ENCODE measurements at regions not wholly inside any gene's neighbourhood (a gene's known extent, or its start where the extent isn't known, plus 50 kb on each side); places are given as distances from the start of the nearest gene placed in this dataset.

DNA sequence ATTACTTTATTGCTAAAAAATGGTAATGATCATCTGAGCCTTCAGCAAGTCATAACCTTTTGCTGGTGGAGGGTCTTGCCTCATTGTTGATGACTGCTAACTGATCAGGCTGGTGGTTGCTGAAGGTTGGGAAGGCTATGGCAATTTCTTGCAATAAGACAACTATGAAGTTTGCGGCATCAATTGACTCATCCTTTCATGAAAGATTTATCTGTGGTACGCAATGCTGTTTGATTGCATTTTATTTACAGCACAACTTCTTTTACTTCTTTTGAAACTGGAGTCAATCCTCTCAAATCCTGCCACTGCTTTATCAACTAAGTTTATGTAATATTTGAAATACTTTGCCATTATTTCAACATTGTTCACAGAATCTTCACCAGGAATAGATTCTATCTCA lies 58.3 kb upstream of the ACO1 start:
- no peaks in the 10 kb centered on the region for H3K9me3 Mint-ChIP-seq
- no peaks in the 10 kb centered on the region for H3K36me3 Mint-ChIP-seq (ENCODE audit: insufficient read depth)
- peaks cover 5% of the 10 kb centered on the region for H3K27me3 Mint-ChIP-seq (ENCODE audit: low read depth)
- DNase-seq = no peak
- H3K4me3 Mint-ChIP-seq = no peak overlapping the region
- H3K4me1 Mint-ChIP-seq (ENCODE audit: low read depth) = no peaks in the 10 kb centered on the region
- ATAC-seq = no peak

DNA sequence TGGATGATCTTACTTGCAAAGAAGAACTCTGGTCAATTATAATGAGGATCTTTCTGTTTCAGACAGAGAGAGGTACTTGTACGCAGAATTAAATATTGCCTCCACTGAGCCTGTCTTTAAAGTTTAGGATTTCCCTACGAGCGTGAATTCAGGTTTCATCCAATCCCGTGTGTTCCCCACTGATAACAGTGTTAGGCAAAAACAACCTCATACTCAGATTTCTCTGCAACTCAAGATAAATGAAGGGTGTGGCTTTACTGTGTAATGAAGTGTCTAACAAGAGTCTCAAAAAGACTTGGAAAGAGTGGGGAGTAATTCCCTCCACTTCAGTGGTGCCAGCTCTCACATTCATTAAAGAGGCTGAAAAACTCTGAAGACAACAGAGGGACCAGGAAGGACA lies 53.2 kb upstream of the ACO1 start:
- DNase-seq (no peak), ATAC-seq (no peak)
- no peaks in the 10 kb centered on the region for H3K36me3 Mint-ChIP-seq (ENCODE audit: insufficient read depth)
- no peaks in the 10 kb centered on the region for H3K4me1 Mint-ChIP-seq (ENCODE audit: low read depth)
- no peak overlapping the region for H3K4me3 Mint-ChIP-seq
- peaks cover 6% of the 10 kb centered on the region for H3K27me3 Mint-ChIP-seq (ENCODE audit: low read depth)
- no peaks in the 10 kb centered on the region for H3K9me3 Mint-ChIP-seq

DNA sequence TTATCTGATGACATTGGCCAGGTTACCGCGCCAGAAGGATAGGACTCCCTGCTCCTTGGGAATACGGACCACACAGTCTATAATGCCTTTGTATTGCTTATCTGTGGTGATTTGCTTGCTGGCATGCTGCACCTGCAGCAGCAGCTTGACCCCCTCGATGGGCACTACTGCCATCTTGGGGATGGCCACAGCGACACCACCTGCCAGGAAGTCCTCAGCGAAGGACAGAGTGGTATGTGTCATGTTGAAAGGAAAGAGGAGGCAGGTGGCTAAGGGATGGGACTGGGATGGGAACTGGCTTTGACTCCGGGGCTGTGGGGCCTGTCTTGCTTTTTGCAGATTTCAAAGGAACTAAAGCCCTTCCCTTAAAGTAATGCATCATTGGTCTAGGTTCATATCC lies 50.3 kb upstream of the ACO1 start:
- no peaks in the 10 kb centered on the region for H3K36me3 Mint-ChIP-seq (ENCODE audit: insufficient read depth)
- no peaks in the 10 kb centered on the region for H3K9me3 Mint-ChIP-seq
- H3K27me3 Mint-ChIP-seq (ENCODE audit: low read depth) = peaks cover 3% of the 10 kb centered on the region
- ATAC-seq = no peak
- no peaks in the 10 kb centered on the region for H3K4me1 Mint-ChIP-seq (ENCODE audit: low read depth)
- H3K4me3 Mint-ChIP-seq = no peak overlapping the region
- DNase-seq = no peak

Data from activated T-cell treated with anti-CD3 and anti-CD28 coated beads, Interleukin-2, amount 50 U/mL, for 4 hours (primary cell).